Activated CD8-positive, alpha-beta T cell treated with anti-CD3 and anti-CD28 coated beads for 36 hours (primary cell): ENCODE measurements at regions not wholly inside any gene's neighbourhood (a gene's known extent, or its start where the extent isn't known, plus 50 kb on each side); places are given as distances from the start of the nearest gene placed in this dataset.

ENCODE experiments used
- ATAC-seq: fragments of 200-7000 bp; cut with Tn5 transposase; one replicate; pipeline ENCODE4 v1.10.0; 2021; ENCODE audit warnings: mild to moderate bottlenecking, moderate library complexity
- CTCF ChIA-PET: fragments of 350-600 bp; sonication (Branson Sonifier 250); formaldehyde crosslinking; loops from one replicate; lab custom pipeline; 2021; ENCODE audit warnings: antibody characterized with exemption; lab: Charles Lee
- POLR2A ChIA-PET: fragments of 350-600 bp; sonication (Branson Sonifier 250); formaldehyde crosslinking; loops from one replicate; lab custom pipeline; 2021; ENCODE audit warnings: antibody characterized with exemption; lab: Charles Lee
- DNase-seq: peaks from one replicate; pipeline ENCODE4 v3.0.0-alpha.2; 2020
- H3K27ac Mint-ChIP-seq: one replicate; pipeline ENCODE4 v1.8.0; 2021; ENCODE audit warnings: mild to moderate bottlenecking, mixed read lengths
- H3K27me3 Mint-ChIP-seq: one replicate; pipeline ENCODE4 v1.8.0; 2021; ENCODE audit warnings: mixed read lengths
- H3K36me3 Mint-ChIP-seq: one replicate; pipeline ENCODE4 v1.8.0; 2021; ENCODE audit warnings: low read depth, mixed read lengths
- H3K4me1 Mint-ChIP-seq: one replicate; pipeline ENCODE4 v1.8.0; 2021; ENCODE audit warnings: low read depth, mixed read lengths
- H3K4me3 Mint-ChIP-seq: one replicate; pipeline ENCODE4 v1.8.0; 2021; ENCODE audit warnings: mild to moderate bottlenecking, moderate library complexity, mixed read lengths
- H3K9me3 Mint-ChIP-seq: one replicate; pipeline ENCODE4 v1.8.0; 2021; ENCODE audit warnings: mixed read lengths
- CTCF ChIP-seq: fragments of 200-600 bp; IDR thresholded peaks from one replicate; pipeline ENCODE4 v1.8.0; 2022; ENCODE audit warnings: antibody characterized with exemption, mild to moderate bottlenecking
- intact Hi-C: fragments of 100-400 bp; cut with micrococcal nuclease; formaldehyde crosslinking; loops from one replicate; pipeline ENCODE4 v1.10.0; 2022

GRCh38 chr6:82419132-82419581 is 55.5 kb downstream of the TPBG start:
- Mint-ChIP-seq H3K4me1 (no peaks in the 10 kb centered on the region), H3K4me3 (no peak overlapping the region), H3K27me3 (no peaks in the 10 kb centered on the region), H3K27ac (no peak overlapping the region), H3K9me3 (no peaks in the 10 kb centered on the region), H3K36me3 (no peaks in the 10 kb centered on the region)
- intact Hi-C loops = no loop called here
- CTCF ChIA-PET = no interaction called here
- TF ChIP-seq CTCF = no peak
- DNase-seq (no peak), ATAC-seq (no peak)
- POLR2A ChIA-PET = no interaction called here

GRCh38 chr6:82419859-82420258 is 56.2 kb downstream of the TPBG start:
- intact Hi-C loops = no loop called here
- Mint-ChIP-seq H3K4me1 (no peaks in the 10 kb centered on the region), H3K27ac (no peak overlapping the region), H3K36me3 (no peaks in the 10 kb centered on the region), H3K27me3 (no peaks in the 10 kb centered on the region), H3K9me3 (no peaks in the 10 kb centered on the region), H3K4me3 (no peak overlapping the region)
- DNase-seq (no peak), ATAC-seq (no peak)
- POLR2A ChIA-PET = no interaction called here
- CTCF ChIA-PET = no interaction called here
- no peak for TF ChIP-seq CTCF

GRCh38 chr6:82430611-82431010 is 67.0 kb downstream of the TPBG start:
- H3K36me3 Mint-ChIP-seq = no peaks in the 10 kb centered on the region
- no peak for ATAC-seq
- H3K27ac Mint-ChIP-seq = no peak overlapping the region
- CTCF ChIA-PET = no interaction called here
- POLR2A ChIA-PET = no interaction called here
- no peak for TF ChIP-seq CTCF
- intact Hi-C loops = no loop called here
- H3K4me3 Mint-ChIP-seq = no peak overlapping the region
- H3K9me3 Mint-ChIP-seq = no peaks in the 10 kb centered on the region
- no peak for DNase-seq
- no peaks in the 10 kb centered on the region for H3K4me1 Mint-ChIP-seq
- no peaks in the 10 kb centered on the region for H3K27me3 Mint-ChIP-seq

- TF ChIP-seq CTCF = no peak
- no peak for DNase-seq
- Mint-ChIP-seq H3K4me3 (no peak overlapping the region), H3K4me1 (no peaks in the 10 kb centered on the region), H3K9me3 (no peaks in the 10 kb centered on the region), H3K27ac (no peak overlapping the region), H3K36me3 (no peaks in the 10 kb centered on the region), H3K27me3 (no peaks in the 10 kb centered on the region)
- no peak for ATAC-seq
- ChIA-PET CTCF (no interaction called here), POLR2A (no interaction called here)
- intact Hi-C loops = no loop called here
These were observed 73.1 kb downstream of the TPBG start for GRCh38 chr6:82436740-82437139.

GRCh38 chr6:82437701-82438100 is 74.1 kb downstream of the TPBG start:
- no peak for ATAC-seq
- intact Hi-C loops = no loop called here
- no peaks in the 10 kb centered on the region for H3K4me1 Mint-ChIP-seq
- H3K9me3 Mint-ChIP-seq = no peaks in the 10 kb centered on the region
- H3K27me3 Mint-ChIP-seq = no peaks in the 10 kb centered on the region
- no peak overlapping the region for H3K4me3 Mint-ChIP-seq
- ChIA-PET POLR2A (no interaction called here), CTCF (no interaction called here)
- TF ChIP-seq CTCF = no peak
- no peak for DNase-seq
- H3K27ac Mint-ChIP-seq = no peak overlapping the region
- no peaks in the 10 kb centered on the region for H3K36me3 Mint-ChIP-seq
